ENCODE measurements at regions not wholly inside any gene's neighbourhood (a gene's known extent, or its start where the extent isn't known, plus 50 kb on each side); places are given as distances from the start of the nearest gene placed in this dataset.
"Not testable (repeated sequence)": the region's sequence is repeated elsewhere in the genome, so short reads cannot be mapped to it uniquely, and the experiment has no call there.

- Histone ChIP-seq H3K36me3 (ENCODE audit: insufficient read depth) (no peaks in the 10 kb centered on the region), H3K79me2 (replicated peaks; ENCODE audit: insufficient read depth) (no peaks in the 10 kb centered on the region), H3K4me3 (no peak overlapping the region), H3F3A (replicated peaks; ENCODE audit: low read depth) (no peaks in the 10 kb centered on the region), H2AFZ (no peak overlapping the region), H3K4me1 (ENCODE audit: insufficient read depth) (peaks cover 10% of the 10 kb centered on the region), H4K20me1 (replicated peaks; ENCODE audit: insufficient read depth) (no peaks in the 10 kb centered on the region), H3K27me3 (ENCODE audit: insufficient read depth) (no peaks in the 10 kb centered on the region), H3K4me2 (peak overlapping the region; percentile 60), H3K9me2 (ENCODE audit: insufficient read depth) (0 out of 2 replicates have a peak, but pooled peaks cover 2% of the 10 kb centered on the region), H3K27ac (ENCODE audit: low read depth) (no peak overlapping the region)
- Mint-ChIP-seq H3K27ac (peak overlapping the region; percentile 42; the same call in 1 of the 2 replicates), H3K36me3 (ENCODE audit: low read depth) (no peaks in the 10 kb centered on the region), H3K9me3 (no peaks in the 10 kb centered on the region), H3K4me1 (peaks cover 10% of the 10 kb centered on the region), H3K27me3 (ENCODE audit: insufficient read depth, low read depth, poor library complexity) (no peaks in the 10 kb centered on the region), H3K4me3 (no peak overlapping the region)
- no peak for DNase-seq (ENCODE audit: low spot score)
- no peak for ATAC-seq
- TF ChIP-seq POLR2AphosphoS5 (IDR thresholded peaks at IDR 0.05; ENCODE audit: low read depth) (no peak), ZNF114 (CRISPR knock-in tag; IDR thresholded peaks at IDR 0.05) (no peak), EZH2 (IDR thresholded peaks at IDR 0.05; ENCODE audit: low read depth, unreplicated experiment) (no peak)
Measured at GRCh38 chr4:116537828-116538227, 547.5 kb downstream of the TRAM1L1 start.

- DNase-seq (ENCODE audit: low spot score); H3K36me3 Mint-ChIP-seq (ENCODE audit: low read depth); ATAC-seq; H3F3A ChIP-seq (replicated peaks; ENCODE audit: low read depth); H4K20me1 ChIP-seq (replicated peaks; ENCODE audit: insufficient read depth); H3K27me3 Mint-ChIP-seq (ENCODE audit: insufficient read depth, low read depth, poor library complexity); H3K27ac ChIP-seq (ENCODE audit: low read depth); H2AFZ ChIP-seq; H3K27me3 ChIP-seq (ENCODE audit: insufficient read depth); H3K79me2 ChIP-seq (replicated peaks; ENCODE audit: insufficient read depth); H3K9me3 Mint-ChIP-seq; H3K36me3 ChIP-seq (ENCODE audit: insufficient read depth); H3K4me2 ChIP-seq; H3K4me3 ChIP-seq; H3K4me3 Mint-ChIP-seq; H3K27ac Mint-ChIP-seq; H3K9me2 ChIP-seq (ENCODE audit: insufficient read depth): not testable (repeated sequence)
- H3K4me1 Mint-ChIP-seq: peaks cover 21% of the 10 kb centered on the region
- peaks cover 17% of the 10 kb centered on the region for H3K4me1 ChIP-seq (ENCODE audit: insufficient read depth)
Measured at GRCh38 chr4:116536024-116536423, 549.4 kb downstream of the TRAM1L1 start.

GRCh38 chr4:116531870-116532269 lies 553.5 kb downstream of the TRAM1L1 start:
- peaks cover 12% of the 10 kb centered on the region for H3K4me1 Mint-ChIP-seq
- Histone ChIP-seq H4K20me1 (replicated peaks; ENCODE audit: insufficient read depth) (no peaks in the 10 kb centered on the region), H3K27me3 (ENCODE audit: insufficient read depth) (no peaks in the 10 kb centered on the region), H2AFZ (peak overlapping the region; percentile 77), H3K36me3 (ENCODE audit: insufficient read depth) (no peaks in the 10 kb centered on the region), H3F3A (replicated peaks; ENCODE audit: low read depth) (no peaks in the 10 kb centered on the region), H3K27ac (ENCODE audit: low read depth) (no peak overlapping the region), H3K79me2 (replicated peaks; ENCODE audit: insufficient read depth) (no peaks in the 10 kb centered on the region), H3K4me2 (no peak overlapping the region), H3K4me3 (no peak overlapping the region), H3K4me1 (ENCODE audit: insufficient read depth) (peaks cover 8% of the 10 kb centered on the region; the same call in 1 of the 2 replicates), H3K9me2 (ENCODE audit: insufficient read depth) (no peaks in the 10 kb centered on the region)
- H3K4me3 Mint-ChIP-seq: no peak overlapping the region
- ATAC-seq (no peak), DNase-seq (ENCODE audit: low spot score) (peak; percentile 18)
- H3K9me3 Mint-ChIP-seq: no peaks in the 10 kb centered on the region
- H3K36me3 Mint-ChIP-seq (ENCODE audit: low read depth): no peaks in the 10 kb centered on the region
- H3K27me3 Mint-ChIP-seq (ENCODE audit: insufficient read depth, low read depth, poor library complexity): no peaks in the 10 kb centered on the region
- H3K27ac Mint-ChIP-seq: peak overlapping the region; percentile 61; the same call in 1 of the 2 replicates
- TF ChIP-seq STAT1 (IDR thresholded peaks at IDR 0.05; ENCODE audit: unreplicated experiment): no peak
- TF ChIP-seq EZH2 (IDR thresholded peaks at IDR 0.05; ENCODE audit: low read depth, unreplicated experiment): no peak
- TF ChIP-seq JUNB (IDR thresholded peaks at IDR 0.05; ENCODE audit: unreplicated experiment): no peak
- TF ChIP-seq REST (IDR thresholded peaks at IDR 0.05; ENCODE audit: unreplicated experiment): no peak
- no peak for TF ChIP-seq ETS1 (IDR thresholded peaks at IDR 0.05)
- no peak for TF ChIP-seq CREB1 (CRISPR knock-in tag; IDR thresholded peaks at IDR 0.05; ENCODE audit: low read depth)
- no peak for TF ChIP-seq EZH2phosphoT487 (IDR thresholded peaks at IDR 0.05; ENCODE audit: unreplicated experiment)

Measured in GM23338 (cell line).